Skeletal muscle tissue (tissue), 3 donors: ENCODE measurements at regions not wholly inside any gene's neighbourhood (a gene's known extent, or its start where the extent isn't known, plus 50 kb on each side); places are given as distances from the start of the nearest gene placed in this dataset.

Experiments
- H3K27ac ChIP-seq: one replicate; pipeline ENCODE4 v1.7.0; 2013; ENCODE audit warnings: mild to moderate bottlenecking, low read depth, low read length, inconsistent platforms
- H3K27me3 ChIP-seq, 3 donors: one replicate each; pipeline ENCODE4 v1.7.0; 2013; ENCODE audit warnings: low read length in 3 of 3; ENCODE audit not compliant: control insufficient read depth in 3 of 3, insufficient read depth in 3 of 3
- H3K36me3 ChIP-seq, 3 donors: one replicate each; pipeline ENCODE4 v1.7.0; 2013; ENCODE audit warnings: low read length in 3 of 3; ENCODE audit not compliant: control insufficient read depth in 3 of 3, insufficient read depth in 3 of 3
- H3K4me1 ChIP-seq, 3 donors: one replicate each; pipeline ENCODE4 v1.7.0; 2013; ENCODE audit warnings: low read length in 3 of 3, mild to moderate bottlenecking in 3 of 3; ENCODE audit not compliant: control insufficient read depth in 3 of 3, insufficient read depth in 3 of 3
- H3K4me3 ChIP-seq, 3 donors: one replicate each; pipeline ENCODE4 v1.7.0; 2013; ENCODE audit warnings: low read length in 3 of 3
- H3K9ac ChIP-seq, 3 donors: one replicate each; pipeline ENCODE4 v1.7.0; 2013; ENCODE audit warnings: low read length in 3 of 3, mild to moderate bottlenecking in 3 of 3, moderate library complexity in 2 of 3, low read depth in 1 of 3
- H3K9me3 ChIP-seq, 3 donors: one replicate each; pipeline ENCODE4 v1.7.0; 2013; ENCODE audit warnings: low read length in 3 of 3; ENCODE audit not compliant: control insufficient read depth in 3 of 3
- donor health status: Osteomylitis.

GRCh38 chr12:90585640-90586304, 369.2 kb downstream of the CCER1 start:
- Histone ChIP-seq H3K9ac (no peak overlapping the region), H3K4me1 (no peaks in the 10 kb centered on the region), H3K27me3 (no peaks in the 10 kb centered on the region), H3K36me3 (no peaks in the 10 kb centered on the region), H3K27ac (no peak overlapping the region), H3K9me3 (no peaks in the 10 kb centered on the region), H3K4me3 (no peak overlapping the region)

GRCh38 chr12:90576707-90577106, 378.3 kb downstream of the CCER1 start:
- no peaks in the 10 kb centered on the region for H3K9me3 ChIP-seq
- no peak overlapping the region for H3K4me3 ChIP-seq
- H3K4me1 ChIP-seq: no peaks in the 10 kb centered on the region
- H3K27ac ChIP-seq: no peak overlapping the region
- no peak overlapping the region for H3K9ac ChIP-seq
- H3K27me3 ChIP-seq: no peaks in the 10 kb centered on the region
- no peaks in the 10 kb centered on the region for H3K36me3 ChIP-seq

GRCh38 chr12:90575995-90576394, 379.0 kb downstream of the CCER1 start:
- Histone ChIP-seq H3K9ac (no peak overlapping the region), H3K27ac (no peak overlapping the region), H3K36me3 (no peaks in the 10 kb centered on the region), H3K4me1 (no peaks in the 10 kb centered on the region), H3K9me3 (no peaks in the 10 kb centered on the region), H3K4me3 (no peak overlapping the region), H3K27me3 (no peaks in the 10 kb centered on the region)

- Histone ChIP-seq H3K9me3 (no peaks in the 10 kb centered on the region), H3K4me1 (no peaks in the 10 kb centered on the region), H3K27me3 (no peaks in the 10 kb centered on the region)
Measured at GRCh38 chr12:90574676-90575075, 380.3 kb downstream of the CCER1 start.

GRCh38 chr12:90572778-90573177, 382.2 kb downstream of the CCER1 start:
- H3K36me3 ChIP-seq: no peaks in the 10 kb centered on the region
- H3K27me3 ChIP-seq: no peaks in the 10 kb centered on the region
- no peak overlapping the region for H3K27ac ChIP-seq
- no peak overlapping the region for H3K4me3 ChIP-seq
- no peak overlapping the region for H3K9ac ChIP-seq
- no peaks in the 10 kb centered on the region for H3K9me3 ChIP-seq
- no peaks in the 10 kb centered on the region for H3K4me1 ChIP-seq

More at GRCh38 chr12:90574676-90575075, 380.3 kb downstream of the CCER1 start:
- no peaks in the 10 kb centered on the region for H3K36me3 ChIP-seq
- no peak overlapping the region for H3K9ac ChIP-seq
- no peak overlapping the region for H3K4me3 ChIP-seq
- no peak overlapping the region for H3K27ac ChIP-seq

- H3K27me3 ChIP-seq: no peaks in the 10 kb centered on the region
- no peaks in the 10 kb centered on the region for H3K9me3 ChIP-seq
Measured at GRCh38 chr12:90569685-90570084, 385.3 kb downstream of the CCER1 start.

GRCh38 chr12:90562671-90563070, 392.3 kb downstream of the CCER1 start:
- H3K9me3 ChIP-seq: no peaks in the 10 kb centered on the region
- no peaks in the 10 kb centered on the region for H3K36me3 ChIP-seq
- H3K4me1 ChIP-seq: no peaks in the 10 kb centered on the region
- H3K27ac ChIP-seq: no peak overlapping the region
- H3K9ac ChIP-seq: no peak overlapping the region
- no peaks in the 10 kb centered on the region for H3K27me3 ChIP-seq
- H3K4me3 ChIP-seq: no peak overlapping the region

More at GRCh38 chr12:90569685-90570084, 385.3 kb downstream of the CCER1 start:
- Histone ChIP-seq H3K27ac (no peak overlapping the region), H3K4me1 (no peaks in the 10 kb centered on the region), H3K36me3 (no peaks in the 10 kb centered on the region), H3K4me3 (no peak overlapping the region), H3K9ac (no peak overlapping the region)

GRCh38 chr12:90548595-90548994, 406.4 kb downstream of the CCER1 start:
- Histone ChIP-seq H3K4me3 (no peak overlapping the region), H3K27ac (no peak overlapping the region), H3K9ac (no peak overlapping the region), H3K36me3 (no peaks in the 10 kb centered on the region), H3K27me3 (no peaks in the 10 kb centered on the region), H3K9me3 (no peaks in the 10 kb centered on the region), H3K4me1 (no peaks in the 10 kb centered on the region)

- no peaks in the 10 kb centered on the region for H3K4me1 ChIP-seq
- H3K36me3 ChIP-seq: no peaks in the 10 kb centered on the region
- H3K4me3 ChIP-seq: no peak overlapping the region
- H3K9me3 ChIP-seq: no peaks in the 10 kb centered on the region
- H3K27me3 ChIP-seq: no peaks in the 10 kb centered on the region
- no peak overlapping the region for H3K9ac ChIP-seq
- H3K27ac ChIP-seq: no peak overlapping the region
Measured at GRCh38 chr12:90546511-90546910, 408.5 kb downstream of the CCER1 start.

GRCh38 chr12:90543841-90544240, 411.1 kb downstream of the CCER1 start:
- Histone ChIP-seq H3K9ac (no peak overlapping the region), H3K9me3 (no peaks in the 10 kb centered on the region), H3K36me3 (no peaks in the 10 kb centered on the region), H3K27me3 (no peaks in the 10 kb centered on the region), H3K27ac (no peak overlapping the region), H3K4me1 (no peaks in the 10 kb centered on the region), H3K4me3 (no peak overlapping the region)
